ENCODE measurements at regions not wholly inside any gene's neighbourhood (a gene's known extent, or its start where the extent isn't known, plus 50 kb on each side); places are given as distances from the start of the nearest gene placed in this dataset.

DNA sequence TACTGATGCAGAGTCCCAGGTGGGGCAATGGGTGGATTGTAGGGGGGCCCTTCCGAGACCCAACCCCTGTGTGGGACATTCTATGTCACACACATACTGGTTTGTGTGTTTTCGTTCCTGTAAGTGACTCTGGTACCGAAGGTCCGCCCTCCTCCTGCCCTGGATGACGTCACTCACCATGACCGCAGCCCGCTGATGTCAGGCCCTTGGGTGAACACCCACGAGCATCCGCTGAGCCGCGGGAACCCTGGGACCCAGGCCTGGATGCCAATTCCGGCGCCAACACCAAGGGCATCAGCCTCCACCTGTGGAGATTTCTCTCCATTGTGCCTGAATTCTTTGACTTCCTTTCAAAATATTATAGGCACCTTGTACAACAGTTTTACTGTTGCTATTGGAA lies 184.3 kb downstream of the MTRR start:
- ChIA-PET POLR2A (no interaction called here), CTCF (no interaction called here)
- Mint-ChIP-seq H3K4me3 (no peak overlapping the region), H3K4me1 (peaks cover 2% of the 10 kb centered on the region; the same call in 1 of the 2 replicates), H3K27ac (no peak overlapping the region), H3K27me3 (ENCODE audit: low read depth) (peaks cover 8% of the 10 kb centered on the region), H3K36me3 (no peaks in the 10 kb centered on the region), H3K9me3 (no peaks in the 10 kb centered on the region)
- ATAC-seq (no peak), DNase-seq (ENCODE audit: low spot score) (no peak)
- TF ChIP-seq NFATC4 (CRISPR knock-in tag; IDR thresholded peaks at IDR 0.05) (no peak), NR3C1 (CRISPR knock-in tag; conservative IDR thresholded peaks at IDR 0.05; ENCODE audit: low read depth) (no peak), ESRRA (CRISPR knock-in tag; IDR thresholded peaks at IDR 0.05; ENCODE audit: borderline replicate concordance) (no peak), ZNF416 (CRISPR knock-in tag; IDR thresholded peaks at IDR 0.05) (no peak), ZNF232 (CRISPR knock-in tag; IDR thresholded peaks at IDR 0.05) (no peak), ETV6 (CRISPR knock-in tag; IDR thresholded peaks at IDR 0.05) (no peak), CREB1 (CRISPR knock-in tag; IDR thresholded peaks at IDR 0.05) (no peak), ZNF121 (CRISPR knock-in tag; IDR thresholded peaks at IDR 0.05) (no peak), TP53 (CRISPR knock-in tag; IDR thresholded peaks at IDR 0.05) (no peak), GABPB1 (CRISPR knock-in tag; IDR thresholded peaks at IDR 0.05) (no peak), NFE2L1 (CRISPR knock-in tag; IDR thresholded peaks at IDR 0.05) (no peak), ZNF671 (CRISPR knock-in tag; IDR thresholded peaks at IDR 0.05) (no peak)
- TF ChIP-seq, protein P1, sequence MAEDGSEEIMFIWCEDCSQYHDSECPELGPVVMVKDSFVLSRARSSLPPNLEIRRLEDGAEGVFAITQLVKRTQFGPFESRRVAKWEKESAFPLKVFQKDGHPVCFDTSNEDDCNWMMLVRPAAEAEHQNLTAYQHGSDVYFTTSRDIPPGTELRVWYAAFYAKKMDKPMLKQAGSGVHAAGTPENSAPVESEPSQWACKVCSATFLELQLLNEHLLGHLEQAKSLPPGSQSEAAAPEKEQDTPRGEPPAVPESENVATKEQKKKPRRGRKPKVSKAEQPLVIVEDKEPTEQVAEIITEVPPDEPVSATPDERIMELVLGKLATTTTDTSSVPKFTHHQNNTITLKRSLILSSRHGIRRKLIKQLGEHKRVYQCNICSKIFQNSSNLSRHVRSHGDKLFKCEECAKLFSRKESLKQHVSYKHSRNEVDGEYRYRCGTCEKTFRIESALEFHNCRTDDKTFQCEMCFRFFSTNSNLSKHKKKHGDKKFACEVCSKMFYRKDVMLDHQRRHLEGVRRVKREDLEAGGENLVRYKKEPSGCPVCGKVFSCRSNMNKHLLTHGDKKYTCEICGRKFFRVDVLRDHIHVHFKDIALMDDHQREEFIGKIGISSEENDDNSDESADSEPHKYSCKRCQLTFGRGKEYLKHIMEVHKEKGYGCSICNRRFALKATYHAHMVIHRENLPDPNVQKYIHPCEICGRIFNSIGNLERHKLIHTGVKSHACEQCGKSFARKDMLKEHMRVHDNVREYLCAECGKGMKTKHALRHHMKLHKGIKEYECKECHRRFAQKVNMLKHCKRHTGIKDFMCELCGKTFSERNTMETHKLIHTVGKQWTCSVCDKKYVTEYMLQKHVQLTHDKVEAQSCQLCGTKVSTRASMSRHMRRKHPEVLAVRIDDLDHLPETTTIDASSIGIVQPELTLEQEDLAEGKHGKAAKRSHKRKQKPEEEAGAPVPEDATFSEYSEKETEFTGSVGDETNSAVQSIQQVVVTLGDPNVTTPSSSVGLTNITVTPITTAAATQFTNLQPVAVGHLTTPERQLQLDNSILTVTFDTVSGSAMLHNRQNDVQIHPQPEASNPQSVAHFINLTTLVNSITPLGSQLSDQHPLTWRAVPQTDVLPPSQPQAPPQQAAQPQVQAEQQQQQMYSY (CRISPR knock-in tag; IDR thresholded peaks at IDR 0.05) = no peak
- TF ChIP-seq, protein P2, sequence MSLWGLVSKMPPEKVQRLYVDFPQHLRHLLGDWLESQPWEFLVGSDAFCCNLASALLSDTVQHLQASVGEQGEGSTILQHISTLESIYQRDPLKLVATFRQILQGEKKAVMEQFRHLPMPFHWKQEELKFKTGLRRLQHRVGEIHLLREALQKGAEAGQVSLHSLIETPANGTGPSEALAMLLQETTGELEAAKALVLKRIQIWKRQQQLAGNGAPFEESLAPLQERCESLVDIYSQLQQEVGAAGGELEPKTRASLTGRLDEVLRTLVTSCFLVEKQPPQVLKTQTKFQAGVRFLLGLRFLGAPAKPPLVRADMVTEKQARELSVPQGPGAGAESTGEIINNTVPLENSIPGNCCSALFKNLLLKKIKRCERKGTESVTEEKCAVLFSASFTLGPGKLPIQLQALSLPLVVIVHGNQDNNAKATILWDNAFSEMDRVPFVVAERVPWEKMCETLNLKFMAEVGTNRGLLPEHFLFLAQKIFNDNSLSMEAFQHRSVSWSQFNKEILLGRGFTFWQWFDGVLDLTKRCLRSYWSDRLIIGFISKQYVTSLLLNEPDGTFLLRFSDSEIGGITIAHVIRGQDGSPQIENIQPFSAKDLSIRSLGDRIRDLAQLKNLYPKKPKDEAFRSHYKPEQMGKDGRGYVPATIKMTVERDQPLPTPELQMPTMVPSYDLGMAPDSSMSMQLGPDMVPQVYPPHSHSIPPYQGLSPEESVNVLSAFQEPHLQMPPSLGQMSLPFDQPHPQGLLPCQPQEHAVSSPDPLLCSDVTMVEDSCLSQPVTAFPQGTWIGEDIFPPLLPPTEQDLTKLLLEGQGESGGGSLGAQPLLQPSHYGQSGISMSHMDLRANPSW (CRISPR knock-in tag; conservative IDR thresholded peaks at IDR 0.05; ENCODE audit: low read depth) = no peak
- TF ChIP-seq, protein P3, sequence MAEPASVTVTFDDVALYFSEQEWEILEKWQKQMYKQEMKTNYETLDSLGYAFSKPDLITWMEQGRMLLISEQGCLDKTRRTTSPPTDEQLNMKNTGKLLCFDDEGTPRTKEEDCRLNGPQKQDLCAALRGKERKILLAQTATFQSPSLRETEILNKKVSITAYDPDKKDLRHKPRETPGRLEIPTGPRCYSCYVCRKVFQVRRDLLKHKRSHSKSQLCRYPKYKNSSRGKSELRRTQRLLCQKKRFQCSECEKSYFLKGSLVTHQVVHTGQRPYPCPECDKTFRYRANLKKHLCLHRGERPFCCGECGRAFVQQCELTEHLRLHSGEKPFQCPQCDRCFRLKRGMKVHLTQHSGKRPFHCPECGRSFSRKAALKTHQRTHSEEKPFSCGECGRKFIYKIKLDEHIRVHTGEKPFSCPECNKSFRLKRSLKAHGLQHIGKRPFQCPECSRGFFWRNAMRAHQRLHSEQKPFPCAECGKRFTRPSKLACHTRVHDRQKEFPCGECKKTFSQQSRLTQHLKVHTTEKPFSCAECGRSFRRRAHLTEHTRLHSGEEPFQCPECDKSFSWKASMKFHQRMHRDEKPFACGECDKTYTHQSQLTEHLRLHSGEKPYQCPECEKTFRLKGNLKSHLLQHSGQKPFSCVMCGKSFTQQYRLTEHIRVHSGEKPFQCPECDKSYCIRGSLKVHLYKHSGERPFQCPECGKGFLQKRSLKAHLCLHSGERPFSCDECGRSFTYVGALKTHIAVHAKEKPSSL (CRISPR knock-in tag; conservative IDR thresholded peaks at IDR 0.05) = no peak
- TF ChIP-seq, protein P4, sequence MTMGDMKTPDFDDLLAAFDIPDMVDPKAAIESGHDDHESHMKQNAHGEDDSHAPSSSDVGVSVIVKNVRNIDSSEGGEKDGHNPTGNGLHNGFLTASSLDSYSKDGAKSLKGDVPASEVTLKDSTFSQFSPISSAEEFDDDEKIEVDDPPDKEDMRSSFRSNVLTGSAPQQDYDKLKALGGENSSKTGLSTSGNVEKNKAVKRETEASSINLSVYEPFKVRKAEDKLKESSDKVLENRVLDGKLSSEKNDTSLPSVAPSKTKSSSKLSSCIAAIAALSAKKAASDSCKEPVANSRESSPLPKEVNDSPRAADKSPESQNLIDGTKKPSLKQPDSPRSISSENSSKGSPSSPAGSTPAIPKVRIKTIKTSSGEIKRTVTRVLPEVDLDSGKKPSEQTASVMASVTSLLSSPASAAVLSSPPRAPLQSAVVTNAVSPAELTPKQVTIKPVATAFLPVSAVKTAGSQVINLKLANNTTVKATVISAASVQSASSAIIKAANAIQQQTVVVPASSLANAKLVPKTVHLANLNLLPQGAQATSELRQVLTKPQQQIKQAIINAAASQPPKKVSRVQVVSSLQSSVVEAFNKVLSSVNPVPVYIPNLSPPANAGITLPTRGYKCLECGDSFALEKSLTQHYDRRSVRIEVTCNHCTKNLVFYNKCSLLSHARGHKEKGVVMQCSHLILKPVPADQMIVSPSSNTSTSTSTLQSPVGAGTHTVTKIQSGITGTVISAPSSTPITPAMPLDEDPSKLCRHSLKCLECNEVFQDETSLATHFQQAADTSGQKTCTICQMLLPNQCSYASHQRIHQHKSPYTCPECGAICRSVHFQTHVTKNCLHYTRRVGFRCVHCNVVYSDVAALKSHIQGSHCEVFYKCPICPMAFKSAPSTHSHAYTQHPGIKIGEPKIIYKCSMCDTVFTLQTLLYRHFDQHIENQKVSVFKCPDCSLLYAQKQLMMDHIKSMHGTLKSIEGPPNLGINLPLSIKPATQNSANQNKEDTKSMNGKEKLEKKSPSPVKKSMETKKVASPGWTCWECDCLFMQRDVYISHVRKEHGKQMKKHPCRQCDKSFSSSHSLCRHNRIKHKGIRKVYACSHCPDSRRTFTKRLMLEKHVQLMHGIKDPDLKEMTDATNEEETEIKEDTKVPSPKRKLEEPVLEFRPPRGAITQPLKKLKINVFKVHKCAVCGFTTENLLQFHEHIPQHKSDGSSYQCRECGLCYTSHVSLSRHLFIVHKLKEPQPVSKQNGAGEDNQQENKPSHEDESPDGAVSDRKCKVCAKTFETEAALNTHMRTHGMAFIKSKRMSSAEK (CRISPR knock-in tag; IDR thresholded peaks at IDR 0.05; ENCODE audit: borderline replicate concordance) = no peak
- TF ChIP-seq, protein P5, sequence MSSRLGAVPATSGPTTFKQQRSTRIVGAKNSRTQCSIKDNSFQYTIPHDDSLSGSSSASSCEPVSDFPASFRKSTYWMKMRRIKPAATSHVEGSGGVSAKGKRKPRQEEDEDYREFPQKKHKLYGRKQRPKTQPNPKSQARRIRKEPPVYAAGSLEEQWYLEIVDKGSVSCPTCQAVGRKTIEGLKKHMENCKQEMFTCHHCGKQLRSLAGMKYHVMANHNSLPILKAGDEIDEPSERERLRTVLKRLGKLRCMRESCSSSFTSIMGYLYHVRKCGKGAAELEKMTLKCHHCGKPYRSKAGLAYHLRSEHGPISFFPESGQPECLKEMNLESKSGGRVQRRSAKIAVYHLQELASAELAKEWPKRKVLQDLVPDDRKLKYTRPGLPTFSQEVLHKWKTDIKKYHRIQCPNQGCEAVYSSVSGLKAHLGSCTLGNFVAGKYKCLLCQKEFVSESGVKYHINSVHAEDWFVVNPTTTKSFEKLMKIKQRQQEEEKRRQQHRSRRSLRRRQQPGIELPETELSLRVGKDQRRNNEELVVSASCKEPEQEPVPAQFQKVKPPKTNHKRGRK (CRISPR knock-in tag; IDR thresholded peaks at IDR 0.05; ENCODE audit: borderline replicate concordance) = no peak
- TF ChIP-seq, protein P6, sequence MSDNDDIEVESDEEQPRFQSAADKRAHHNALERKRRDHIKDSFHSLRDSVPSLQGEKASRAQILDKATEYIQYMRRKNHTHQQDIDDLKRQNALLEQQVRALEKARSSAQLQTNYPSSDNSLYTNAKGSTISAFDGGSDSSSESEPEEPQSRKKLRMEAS (CRISPR knock-in tag; IDR thresholded peaks at IDR 0.05) = no peak
- TF ChIP-seq, protein P7, sequence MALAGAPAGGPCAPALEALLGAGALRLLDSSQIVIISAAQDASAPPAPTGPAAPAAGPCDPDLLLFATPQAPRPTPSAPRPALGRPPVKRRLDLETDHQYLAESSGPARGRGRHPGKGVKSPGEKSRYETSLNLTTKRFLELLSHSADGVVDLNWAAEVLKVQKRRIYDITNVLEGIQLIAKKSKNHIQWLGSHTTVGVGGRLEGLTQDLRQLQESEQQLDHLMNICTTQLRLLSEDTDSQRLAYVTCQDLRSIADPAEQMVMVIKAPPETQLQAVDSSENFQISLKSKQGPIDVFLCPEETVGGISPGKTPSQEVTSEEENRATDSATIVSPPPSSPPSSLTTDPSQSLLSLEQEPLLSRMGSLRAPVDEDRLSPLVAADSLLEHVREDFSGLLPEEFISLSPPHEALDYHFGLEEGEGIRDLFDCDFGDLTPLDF (CRISPR knock-in tag; IDR thresholded peaks at IDR 0.05) = no peak
